ENCODE measurements at regions not wholly inside any gene's neighbourhood (a gene's known extent, or its start where the extent isn't known, plus 50 kb on each side); places are given as distances from the start of the nearest gene placed in this dataset.

- DNase-seq (ENCODE audit: low read depth), result peak; percentile 35
- TF ChIP-seq CTCF (conservative IDR thresholded peaks at IDR 0.05; ENCODE audit: low read depth, low read length), result no peak
- no peak overlapping the region for H3K4me3 ChIP-seq (ENCODE audit: low read depth, low read length)
Observed at GRCh38 chr4:124804584-124804983, 92.1 kb upstream of the ANKRD50 start.

- no peak overlapping the region for H3K4me3 ChIP-seq (ENCODE audit: low read depth, low read length)
- no peak for DNase-seq (ENCODE audit: low read depth)
- no peak for TF ChIP-seq CTCF (conservative IDR thresholded peaks at IDR 0.05; ENCODE audit: low read depth, low read length)
Observed at GRCh38 chr4:124804041-124804440, 91.5 kb upstream of the ANKRD50 start.

GRCh38 chr4:124803641-124804040 is 91.1 kb upstream of the ANKRD50 start:
- no peak for DNase-seq (ENCODE audit: low read depth)
- TF ChIP-seq CTCF (conservative IDR thresholded peaks at IDR 0.05; ENCODE audit: low read depth, low read length), result no peak
- no peak overlapping the region for H3K4me3 ChIP-seq (ENCODE audit: low read depth, low read length)

GRCh38 chr4:124803026-124803425 is 90.5 kb upstream of the ANKRD50 start:
- no peak for DNase-seq (ENCODE audit: low read depth)
- TF ChIP-seq CTCF (conservative IDR thresholded peaks at IDR 0.05; ENCODE audit: low read depth, low read length), result no peak
- no peak overlapping the region for H3K4me3 ChIP-seq (ENCODE audit: low read depth, low read length)

GRCh38 chr4:124797223-124797622 is 84.7 kb upstream of the ANKRD50 start:
- DNase-seq (ENCODE audit: low read depth), result no peak
- TF ChIP-seq CTCF (conservative IDR thresholded peaks at IDR 0.05; ENCODE audit: low read depth, low read length), result no peak
- no peak overlapping the region for H3K4me3 ChIP-seq (ENCODE audit: low read depth, low read length)

GRCh38 chr4:124790471-124790870 is 77.9 kb upstream of the ANKRD50 start:
- H3K4me3 ChIP-seq (ENCODE audit: low read depth, low read length), result no peak overlapping the region
- no peak for TF ChIP-seq CTCF (conservative IDR thresholded peaks at IDR 0.05; ENCODE audit: low read depth, low read length)
- no peak for DNase-seq (ENCODE audit: low read depth)

- DNase-seq (ENCODE audit: low read depth), result no peak
- TF ChIP-seq CTCF (conservative IDR thresholded peaks at IDR 0.05; ENCODE audit: low read depth, low read length), result no peak
Observed at GRCh38 chr4:124786634-124787033, 74.1 kb upstream of the ANKRD50 start.

More at GRCh38 chr4:124786634-124787033, 74.1 kb upstream of the ANKRD50 start:
- H3K4me3 ChIP-seq (ENCODE audit: low read depth, low read length), result no peak overlapping the region

All from epithelial cell of proximal tubule (primary cell).